Coronary artery (tissue), 2 donors: ENCODE measurements at regions not wholly inside any gene's neighbourhood (a gene's known extent, or its start where the extent isn't known, plus 50 kb on each side); places are given as distances from the start of the nearest gene placed in this dataset.

ENCODE experiments used
- DNase-seq: peaks from one replicate; pipeline ENCODE4 v3.0.0-alpha.2; 2017; ENCODE audit warnings: low spot score
- H3K27ac ChIP-seq, 2 donors: fragments of 200-600 bp; sonication (generic); one replicate each; pipeline ENCODE4 v1.5.1; 2016 to 2019
- H3K4me3 ChIP-seq: fragments of 200-600 bp; sonication (generic); 2 replicates; pipeline ENCODE4 v1.5.1; 2016; ENCODE audit warnings: mild to moderate bottlenecking, moderate library complexity
- TF ChIP-seq, protein P1 (sequence below): fragments of 200-600 bp; sonication (generic); IDR thresholded peaks from one replicate; pipeline ENCODE4 v1.5.1; 2019; ENCODE audit warnings: antibody characterized with exemption

DNA sequence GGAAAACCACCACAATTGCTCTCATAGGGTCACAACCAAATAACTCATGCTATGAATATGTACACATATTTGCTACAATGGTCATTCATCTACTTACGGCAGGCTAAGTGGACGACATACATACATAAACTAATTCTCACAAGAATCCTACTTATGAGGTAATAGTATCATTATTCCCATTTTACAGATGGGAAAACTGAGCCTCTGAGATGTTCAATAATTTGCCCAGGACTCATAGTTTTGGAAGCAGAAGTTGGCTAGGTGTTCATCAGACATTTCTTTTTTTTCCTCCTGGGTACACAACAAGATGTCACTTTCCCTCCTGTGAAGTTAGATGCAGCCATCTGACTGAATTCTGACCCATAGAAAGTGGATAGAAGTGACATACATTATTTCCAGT lies 89.0 kb upstream of the PKDCC start:
- no peak overlapping the region for H3K4me3 ChIP-seq
- H3K27ac ChIP-seq: peak overlapping the region in 1 of 2 donors; percentile 19
- DNase-seq: no peak
- TF ChIP-seq, protein P1, sequence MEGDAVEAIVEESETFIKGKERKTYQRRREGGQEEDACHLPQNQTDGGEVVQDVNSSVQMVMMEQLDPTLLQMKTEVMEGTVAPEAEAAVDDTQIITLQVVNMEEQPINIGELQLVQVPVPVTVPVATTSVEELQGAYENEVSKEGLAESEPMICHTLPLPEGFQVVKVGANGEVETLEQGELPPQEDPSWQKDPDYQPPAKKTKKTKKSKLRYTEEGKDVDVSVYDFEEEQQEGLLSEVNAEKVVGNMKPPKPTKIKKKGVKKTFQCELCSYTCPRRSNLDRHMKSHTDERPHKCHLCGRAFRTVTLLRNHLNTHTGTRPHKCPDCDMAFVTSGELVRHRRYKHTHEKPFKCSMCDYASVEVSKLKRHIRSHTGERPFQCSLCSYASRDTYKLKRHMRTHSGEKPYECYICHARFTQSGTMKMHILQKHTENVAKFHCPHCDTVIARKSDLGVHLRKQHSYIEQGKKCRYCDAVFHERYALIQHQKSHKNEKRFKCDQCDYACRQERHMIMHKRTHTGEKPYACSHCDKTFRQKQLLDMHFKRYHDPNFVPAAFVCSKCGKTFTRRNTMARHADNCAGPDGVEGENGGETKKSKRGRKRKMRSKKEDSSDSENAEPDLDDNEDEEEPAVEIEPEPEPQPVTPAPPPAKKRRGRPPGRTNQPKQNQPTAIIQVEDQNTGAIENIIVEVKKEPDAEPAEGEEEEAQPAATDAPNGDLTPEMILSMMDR: no peak

DNA sequence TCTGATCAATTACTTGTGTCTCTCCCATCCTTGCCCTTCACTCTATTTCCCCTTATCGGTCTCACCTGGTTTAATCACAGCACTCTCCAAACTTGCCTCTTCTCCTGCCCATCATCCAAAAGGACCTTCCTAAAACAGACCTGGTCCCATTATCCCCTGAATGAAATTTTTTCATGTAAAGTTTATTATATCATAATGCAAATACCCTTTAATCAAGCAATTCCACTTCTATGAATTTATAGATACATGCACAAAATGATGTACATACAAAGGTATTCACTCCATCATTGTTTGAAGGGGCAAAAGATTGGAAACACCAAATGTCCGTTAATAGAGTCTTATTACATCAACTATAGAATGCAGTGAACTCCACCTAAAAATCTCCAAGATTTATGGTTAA lies 88.1 kb upstream of the PKDCC start:
- Histone ChIP-seq H3K4me3 (no peak overlapping the region), H3K27ac (no peak overlapping the region)
- no peak for DNase-seq
- TF ChIP-seq, protein P1: no peak

DNA sequence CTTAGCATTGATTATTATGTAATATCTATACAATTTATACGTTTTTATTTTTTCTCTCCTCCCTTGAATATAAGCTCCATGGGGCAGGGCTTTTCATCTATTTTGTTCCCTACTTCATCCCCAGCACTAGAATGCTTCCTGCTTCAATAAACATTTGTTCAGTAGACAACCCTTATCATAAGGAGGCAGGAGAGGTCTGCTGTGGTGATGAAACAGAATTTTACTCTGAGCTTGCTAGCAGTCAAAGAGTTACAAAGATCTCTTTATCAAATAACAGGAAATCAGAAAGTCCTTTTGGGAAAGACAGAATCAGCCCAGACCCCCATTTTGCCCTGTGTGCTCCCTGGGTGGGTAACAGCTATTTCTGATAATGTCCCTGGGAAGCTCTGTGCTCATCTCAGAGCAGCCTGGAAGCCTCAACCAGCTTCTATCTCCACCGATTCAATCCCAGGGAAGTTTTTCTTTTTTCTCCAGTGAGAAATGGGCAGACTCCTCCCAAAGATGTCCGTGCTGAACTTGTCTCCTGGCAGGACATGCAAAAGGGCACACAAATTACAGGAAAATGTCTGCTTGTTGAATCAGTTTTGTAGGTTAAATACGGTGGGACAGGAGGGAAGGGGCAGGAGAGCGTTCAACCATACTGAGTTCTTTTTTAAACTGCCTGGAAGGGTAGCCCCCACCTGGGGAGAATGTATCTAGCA lies 84.7 kb upstream of the PKDCC start:
- TF ChIP-seq, protein P1: no peak
- peak; percentile 64 for DNase-seq
- Histone ChIP-seq H3K4me3 (no peak overlapping the region), H3K27ac (peak overlapping the region; percentile 66 to 92)

DNA sequence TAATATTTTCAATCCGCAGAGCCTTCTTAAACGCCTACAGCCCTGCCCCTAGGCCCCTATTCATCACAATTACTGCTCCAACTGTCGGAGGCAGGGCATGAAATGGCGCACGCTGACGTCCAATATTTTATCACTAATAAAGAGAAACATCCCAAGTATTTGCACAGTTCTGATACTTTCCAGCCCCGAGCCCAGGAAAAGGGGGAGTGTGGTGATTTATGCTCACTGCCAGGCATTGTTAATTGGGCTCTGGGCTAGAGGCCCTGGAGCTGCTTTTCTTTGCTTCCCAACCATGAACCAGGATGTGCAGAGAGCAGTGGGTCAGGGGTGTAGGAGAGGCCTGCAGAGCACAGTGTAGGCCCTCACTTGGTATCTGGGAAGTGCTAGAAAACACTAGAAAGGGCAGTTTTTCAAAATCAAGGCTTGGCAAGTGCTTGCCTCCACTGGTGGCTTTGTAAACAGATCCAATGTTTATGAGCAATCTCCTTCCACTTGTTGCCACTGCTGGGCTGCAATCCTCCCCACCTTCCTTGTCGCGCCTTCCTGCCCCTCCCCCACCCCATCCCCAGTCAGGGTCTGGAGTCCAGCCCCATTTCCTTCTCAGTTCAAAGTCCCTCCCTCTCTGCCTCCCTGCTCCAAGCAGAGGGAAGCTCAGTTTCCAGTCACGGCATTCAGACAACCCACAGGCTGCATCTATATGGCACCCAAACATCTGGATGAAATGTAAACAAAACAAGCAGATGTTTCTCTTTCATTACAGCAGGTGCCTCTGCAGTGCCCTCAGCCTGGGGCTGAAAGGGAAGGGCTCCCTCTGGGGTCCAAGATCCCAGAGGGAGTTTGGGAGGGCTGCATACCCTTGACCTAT lies 83.9 kb upstream of the PKDCC start:
- H3K4me3 ChIP-seq: no peak overlapping the region
- peak overlapping the region; percentile 66 to 92 for H3K27ac ChIP-seq
- TF ChIP-seq, protein P1: no peak
- DNase-seq: peak; percentile 79

DNA sequence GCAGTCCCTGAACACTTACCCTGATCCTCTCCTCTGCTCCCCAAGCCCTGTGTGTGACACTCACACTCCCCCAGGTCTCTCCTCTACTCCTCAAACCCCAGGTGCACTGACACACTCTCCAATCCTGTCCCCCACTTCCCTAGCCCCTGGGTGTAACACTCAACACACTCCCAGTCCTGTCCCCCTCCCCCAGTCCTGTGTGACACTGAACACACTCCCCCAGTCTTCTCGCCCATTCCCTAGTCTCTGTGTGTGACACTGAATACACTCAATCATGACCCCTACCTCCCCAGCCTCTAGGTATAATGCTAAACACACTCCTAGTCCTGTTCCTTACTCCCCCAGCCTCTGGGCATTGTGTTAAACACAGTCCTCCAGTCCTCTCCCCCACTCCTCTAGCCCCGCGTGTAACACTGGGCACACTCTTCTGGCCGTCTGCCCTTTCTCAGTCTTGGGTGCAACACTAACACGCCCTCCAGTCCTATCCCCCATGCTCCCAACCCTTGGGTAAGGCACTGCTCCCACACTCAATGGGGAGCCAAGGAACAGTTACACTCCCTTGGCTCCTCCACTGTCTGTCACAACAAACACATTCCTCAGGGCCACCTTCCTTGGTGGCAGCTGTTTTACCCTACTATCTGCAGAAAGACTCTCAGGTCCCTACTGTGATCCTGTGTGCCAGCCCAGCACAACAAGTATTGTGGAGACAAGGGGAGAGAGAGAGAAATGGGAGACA lies 82.5 kb upstream of the PKDCC start:
- H3K27ac ChIP-seq: peak overlapping the region; percentile 66 to 92
- TF ChIP-seq, protein P1: no peak
- H3K4me3 ChIP-seq: peak overlapping the region; percentile 38
- peak; percentile 75 for DNase-seq

DNA sequence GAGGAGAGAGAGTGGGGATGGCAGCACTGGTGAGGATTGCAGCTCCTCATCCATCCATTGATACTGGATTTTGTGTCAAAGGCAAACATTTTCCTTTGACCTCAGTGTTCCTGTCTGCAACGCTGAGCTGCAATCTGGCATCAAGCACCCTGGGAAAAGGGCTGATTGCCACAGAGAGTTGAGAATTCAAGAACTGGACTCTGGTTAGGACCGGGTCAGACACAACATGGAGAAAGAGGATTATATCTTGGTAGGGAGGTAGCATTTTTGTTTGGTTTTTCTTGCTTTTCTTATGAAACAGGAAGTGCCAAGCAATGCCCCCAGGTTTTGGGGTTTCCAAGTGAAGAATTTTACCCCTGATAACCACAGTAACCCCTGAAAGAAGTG lies 81.9 kb upstream of the PKDCC start:
- TF ChIP-seq, protein P1: no peak

More for the DNA sequence above, 81.9 kb upstream of the PKDCC start:
- peak; percentile 74 for DNase-seq
- Histone ChIP-seq H3K27ac (peak overlapping the region; percentile 66 to 92), H3K4me3 (peak overlapping the region; percentile 38)
